GM12872 (cell line): ENCODE measurements at regions not wholly inside any gene's neighbourhood (a gene's known extent, or its start where the extent isn't known, plus 50 kb on each side); places are given as distances from the start of the nearest gene placed in this dataset.
A peak's percentile ranks its signal among the peaks of the same experiment; 100 is the strongest.

Source experiments
- CTCF ChIP-seq: IDR thresholded peaks from 3 replicates; pipeline ENCODE4 v1.5.1; 2011; ENCODE audit warnings: low read depth, mild to moderate bottlenecking, low read length, moderate library complexity; ENCODE audit not compliant: insufficient read depth

- peak; percentile 67 for TF ChIP-seq CTCF
Observed at GRCh38 chr2:58448065-58448507, 207.0 kb upstream of the FANCL start.

GRCh38 chr2:58447586-58447985 is 206.5 kb upstream of the FANCL start:
- TF ChIP-seq CTCF = no peak

GRCh38 chr2:58441643-58442042 is 200.5 kb upstream of the FANCL start:
- TF ChIP-seq CTCF = no peak

GRCh38 chr2:58436872-58437271 is 195.7 kb upstream of the FANCL start:
- TF ChIP-seq CTCF = no peak

GRCh38 chr2:58435246-58435645 is 194.1 kb upstream of the FANCL start:
- TF ChIP-seq CTCF = no peak

GRCh38 chr2:58434692-58435091 is 193.6 kb upstream of the FANCL start:
- TF ChIP-seq CTCF = no peak

GRCh38 chr2:58432491-58433170 is 191.5 kb upstream of the FANCL start:
- TF ChIP-seq CTCF = no peak
